ENCODE measurements at regions not wholly inside any gene's neighbourhood (a gene's known extent, or its start where the extent isn't known, plus 50 kb on each side); places are given as distances from the start of the nearest gene placed in this dataset.

DNA sequence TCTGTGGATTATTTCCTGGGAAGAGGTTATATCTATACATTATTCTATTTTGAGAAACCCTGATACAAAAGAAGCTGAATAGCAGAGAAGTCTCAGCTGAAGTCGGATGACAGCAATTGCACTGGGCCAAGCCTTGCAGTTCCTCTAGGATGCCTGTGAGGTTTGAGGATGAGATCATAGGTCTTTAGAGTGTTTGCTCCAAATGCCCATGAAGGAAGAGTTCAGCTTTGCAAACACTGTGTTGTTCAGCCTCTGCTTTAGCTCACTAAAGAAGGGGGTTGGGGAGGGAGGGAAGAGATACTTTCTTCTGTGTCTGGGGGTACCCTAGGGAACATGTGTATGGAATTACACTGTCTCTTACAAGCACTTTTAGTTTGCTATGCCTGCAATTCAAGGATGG, 282.5 kb upstream of the NRP1 start:
- TF ChIP-seq POLR2A (IDR thresholded peaks at IDR 0.05): no peak
- TF ChIP-seq CTCF (IDR thresholded peaks at IDR 0.05): no peak
